PC-3 (cell line): ENCODE measurements at regions not wholly inside any gene's neighbourhood (a gene's known extent, or its start where the extent isn't known, plus 50 kb on each side); places are given as distances from the start of the nearest gene placed in this dataset.

Experiments
- EZH2 ChIP-seq: fragments of 300-600 bp; sonication (generic); IDR thresholded peaks from one replicate; pipeline ENCODE4 v1.6.1; 2017; ENCODE audit warnings: antibody characterized with exemption, mild to moderate bottlenecking, low read length; ENCODE audit not compliant: unreplicated experiment
- EZH2phosphoT487 ChIP-seq: fragments of 300-600 bp; sonication (generic); IDR thresholded peaks from 2 replicates; pipeline ENCODE4 v1.6.1; 2018; ENCODE audit warnings: mild to moderate bottlenecking, antibody characterized with exemption, low read length, borderline replicate concordance
- TF ChIP-seq, protein P1 (sequence below): fragments of 300-600 bp; sonication (generic); conservative IDR thresholded peaks from 2 replicates; pipeline ENCODE4 v1.5.1; 2017; ENCODE audit warnings: antibody characterized with exemption, low read depth, mild to moderate bottlenecking, low read length

DNA sequence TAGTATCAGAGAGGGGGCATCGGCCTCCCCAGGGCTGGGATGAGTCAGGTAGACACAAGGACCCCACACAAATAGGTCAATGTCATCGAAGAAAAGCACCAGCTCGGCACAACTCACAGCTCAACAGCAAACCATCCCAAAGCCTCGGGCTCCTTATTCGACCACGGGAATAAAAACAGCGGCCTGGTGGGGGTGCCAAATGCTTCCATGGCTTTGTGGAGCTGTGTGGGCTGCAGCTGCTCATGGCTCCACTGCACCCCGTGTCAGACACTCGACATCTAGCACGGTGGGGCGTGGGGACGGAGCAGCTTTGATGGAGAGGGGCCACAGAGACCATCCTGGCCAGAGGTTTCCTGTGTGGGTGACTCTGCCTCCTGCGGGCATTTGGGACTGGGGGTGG lies 212.5 kb upstream of the SOX1 start:
- TF ChIP-seq, protein P1, sequence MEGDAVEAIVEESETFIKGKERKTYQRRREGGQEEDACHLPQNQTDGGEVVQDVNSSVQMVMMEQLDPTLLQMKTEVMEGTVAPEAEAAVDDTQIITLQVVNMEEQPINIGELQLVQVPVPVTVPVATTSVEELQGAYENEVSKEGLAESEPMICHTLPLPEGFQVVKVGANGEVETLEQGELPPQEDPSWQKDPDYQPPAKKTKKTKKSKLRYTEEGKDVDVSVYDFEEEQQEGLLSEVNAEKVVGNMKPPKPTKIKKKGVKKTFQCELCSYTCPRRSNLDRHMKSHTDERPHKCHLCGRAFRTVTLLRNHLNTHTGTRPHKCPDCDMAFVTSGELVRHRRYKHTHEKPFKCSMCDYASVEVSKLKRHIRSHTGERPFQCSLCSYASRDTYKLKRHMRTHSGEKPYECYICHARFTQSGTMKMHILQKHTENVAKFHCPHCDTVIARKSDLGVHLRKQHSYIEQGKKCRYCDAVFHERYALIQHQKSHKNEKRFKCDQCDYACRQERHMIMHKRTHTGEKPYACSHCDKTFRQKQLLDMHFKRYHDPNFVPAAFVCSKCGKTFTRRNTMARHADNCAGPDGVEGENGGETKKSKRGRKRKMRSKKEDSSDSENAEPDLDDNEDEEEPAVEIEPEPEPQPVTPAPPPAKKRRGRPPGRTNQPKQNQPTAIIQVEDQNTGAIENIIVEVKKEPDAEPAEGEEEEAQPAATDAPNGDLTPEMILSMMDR: no peak
- TF ChIP-seq EZH2 (no peak), EZH2phosphoT487 (no peak)
